ENCODE measurements at regions not wholly inside any gene's neighbourhood (a gene's known extent, or its start where the extent isn't known, plus 50 kb on each side); places are given as distances from the start of the nearest gene placed in this dataset.

DNA sequence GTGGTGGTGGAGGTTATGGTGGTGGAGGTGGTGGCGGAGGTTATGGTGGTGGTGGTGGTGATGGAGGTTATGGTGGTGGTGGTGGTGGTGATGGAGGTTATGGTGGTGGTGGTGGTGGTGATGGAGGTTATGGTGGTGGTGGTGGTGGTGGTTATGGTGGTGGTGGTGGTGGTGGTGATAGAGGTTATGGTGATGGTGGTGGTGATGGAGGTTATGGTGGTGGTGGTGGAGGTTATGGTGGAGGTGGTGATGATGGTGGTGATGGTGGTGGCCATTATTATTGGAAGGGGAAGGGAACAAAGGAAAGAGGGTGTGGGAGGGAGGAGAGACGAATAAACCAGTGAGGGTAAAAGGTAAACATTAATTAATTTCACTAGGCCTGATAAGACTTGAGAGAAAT lies 53.5 kb upstream of the TCF20 start:
- H3K36me3 ChIP-seq (ENCODE audit: control insufficient read depth, insufficient read depth, low read length) = peaks cover 11% of the 10 kb centered on the region
- H3K4me1 ChIP-seq (ENCODE audit: control insufficient read depth, insufficient read depth, low read length) = peaks cover 77% of the 10 kb centered on the region
- 0% methylated on average over 1 of the region's 2 CpGs for WGBS (ENCODE audit: insufficient coverage)
- H3K4me3 ChIP-seq (ENCODE audit: low read depth, low read length) = no peak overlapping the region
- no peak overlapping the region for H3K27ac ChIP-seq (ENCODE audit: low read depth, low read length)
- no peak for DNase-seq (ENCODE audit: low read depth in 4 of 6, low spot score in 6 of 6)
- H3K27me3 ChIP-seq (ENCODE audit: control insufficient read depth, insufficient read depth, low read length) = peaks cover 2% of the 10 kb centered on the region
- H3K9me3 ChIP-seq (ENCODE audit: control insufficient read depth, insufficient read depth, low read length) = no peaks in the 10 kb centered on the region

DNA sequence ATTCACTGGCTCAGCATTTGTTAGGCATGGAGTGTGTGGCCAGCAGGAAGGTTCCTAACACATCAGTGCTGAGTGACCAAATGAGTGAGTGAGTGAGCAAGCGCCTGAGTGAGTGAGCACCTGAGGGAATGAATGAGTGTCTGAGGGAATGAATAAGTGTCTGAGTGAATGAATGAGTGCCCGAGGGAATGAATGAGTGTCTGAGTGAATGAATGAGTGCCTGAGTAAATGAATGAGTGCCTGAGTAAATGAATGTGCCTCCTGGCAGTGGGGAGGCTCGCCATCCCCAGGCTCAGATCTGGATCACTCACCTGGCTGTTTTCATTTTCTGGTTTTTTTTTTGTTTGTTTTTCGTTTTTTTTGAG lies 52.1 kb upstream of the TCF20 start:
- Histone ChIP-seq H3K9me3 (ENCODE audit: control insufficient read depth, insufficient read depth, low read length) (no peaks in the 10 kb centered on the region), H3K36me3 (ENCODE audit: control insufficient read depth, insufficient read depth, low read length) (peaks cover 3% of the 10 kb centered on the region), H3K4me1 (ENCODE audit: control insufficient read depth, insufficient read depth, low read length) (peaks cover 80% of the 10 kb centered on the region)

DNA sequence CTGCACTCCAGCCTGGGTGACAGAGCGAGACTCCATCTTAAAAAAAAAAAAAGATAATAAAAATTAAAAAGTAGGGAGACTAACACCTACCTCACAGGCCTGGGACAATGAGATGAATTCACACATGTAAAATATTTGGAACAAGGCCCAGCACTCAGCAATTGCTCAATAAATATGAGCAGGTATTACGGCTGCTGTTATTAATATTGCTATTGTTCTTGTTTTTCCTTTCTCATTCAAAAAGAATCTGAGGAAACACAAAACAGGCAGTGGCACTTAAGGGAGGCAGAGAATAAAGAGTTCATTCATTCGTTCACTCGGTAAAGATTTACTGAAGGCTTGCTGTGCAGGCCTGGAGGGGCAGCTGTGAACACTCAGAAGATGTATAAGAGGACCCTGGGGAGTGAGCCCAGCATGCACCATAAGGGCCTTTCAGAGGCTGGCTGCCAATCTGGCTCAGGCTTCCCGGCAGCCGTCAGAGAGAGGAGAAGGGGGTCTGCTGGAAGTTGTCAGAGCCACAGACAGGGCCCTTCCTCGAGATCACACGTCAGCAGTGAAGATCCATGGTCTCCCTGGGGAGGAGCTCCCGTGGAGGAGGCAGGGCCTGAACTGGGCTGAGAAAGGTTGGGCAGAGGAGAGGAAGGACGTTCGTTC lies 51.6 kb upstream of the TCF20 start:
- peak in 2 of 6 donors; percentile 85 to 95 for DNase-seq (ENCODE audit: low read depth in 4 of 6, low spot score in 6 of 6)

More for the DNA sequence above, 52.1 kb upstream of the TCF20 start:
- DNase-seq (ENCODE audit: low read depth in 4 of 6, low spot score in 6 of 6) = no peak
- no peak overlapping the region for H3K4me3 ChIP-seq (ENCODE audit: low read depth, low read length)
- no peak overlapping the region for H3K27ac ChIP-seq (ENCODE audit: low read depth, low read length)
- WGBS (ENCODE audit: insufficient coverage) = 64% methylated on average over 3 of the region's 4 CpGs
- no peaks in the 10 kb centered on the region for H3K27me3 ChIP-seq (ENCODE audit: control insufficient read depth, insufficient read depth, low read length)

DNA sequence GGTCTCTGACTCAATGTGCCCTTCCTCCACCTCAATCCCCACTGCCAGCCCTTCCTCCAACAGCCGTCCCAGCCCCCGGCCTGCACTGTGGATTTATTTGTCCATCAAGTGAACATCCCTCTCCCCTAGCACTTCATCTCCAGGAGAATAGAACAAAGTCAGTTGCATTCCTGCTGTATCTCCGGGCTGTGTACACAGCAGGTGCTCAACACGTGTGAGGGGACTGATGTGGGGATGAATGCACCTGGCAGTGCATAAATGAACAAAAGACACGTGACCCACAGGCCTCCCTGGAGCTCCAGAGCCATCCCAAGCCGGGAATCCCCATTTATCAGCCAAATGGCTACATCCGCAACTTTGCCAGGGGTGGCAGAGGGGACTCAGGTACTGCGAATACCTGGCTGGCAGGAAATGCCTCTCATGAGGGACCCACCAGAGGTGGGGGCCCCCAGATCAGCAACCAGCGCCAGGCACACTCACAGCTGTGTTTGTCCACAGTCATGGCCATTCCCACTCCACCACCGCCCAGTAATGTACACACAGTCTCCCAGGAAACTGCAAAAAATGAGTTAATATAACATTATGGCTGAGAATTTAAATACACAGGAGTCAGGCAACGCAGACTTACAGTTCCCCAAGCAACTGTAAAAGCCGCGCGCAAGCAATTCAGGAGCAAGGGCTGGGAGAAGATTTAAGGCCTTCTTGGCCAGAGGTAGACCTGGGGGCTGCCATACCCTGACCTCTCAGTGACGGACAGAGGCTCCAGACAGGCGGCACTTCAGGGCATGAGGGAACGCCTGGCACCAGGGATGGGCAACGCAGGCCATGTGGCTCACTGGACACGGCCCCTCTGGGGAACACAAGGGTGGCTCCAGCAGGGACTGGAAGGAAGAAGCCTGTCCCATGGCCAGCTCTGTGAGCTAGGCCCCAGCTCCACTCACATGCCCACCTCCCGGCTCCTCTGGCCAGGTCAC lies 50.3 kb upstream of the TCF20 start:
- Histone ChIP-seq H3K4me1 (ENCODE audit: control insufficient read depth, insufficient read depth, low read length) (peaks cover 81% of the 10 kb centered on the region), H3K9me3 (ENCODE audit: control insufficient read depth, insufficient read depth, low read length) (no peaks in the 10 kb centered on the region), H3K4me3 (ENCODE audit: low read depth, low read length) (no peak overlapping the region), H3K27ac (ENCODE audit: low read depth, low read length) (peak overlapping the region; percentile 33), H3K27me3 (ENCODE audit: control insufficient read depth, insufficient read depth, low read length) (no peaks in the 10 kb centered on the region), H3K36me3 (ENCODE audit: control insufficient read depth, insufficient read depth, low read length) (peaks cover 3% of the 10 kb centered on the region)
- no peak for DNase-seq (ENCODE audit: low read depth in 4 of 6, low spot score in 6 of 6)
- whole genome bisulfite sequencing (ENCODE audit: insufficient coverage) = 54% methylated on average over 15 of the region's 20 CpGs

More for the DNA sequence above, 51.6 kb upstream of the TCF20 start:
- Histone ChIP-seq H3K27ac (ENCODE audit: low read depth, low read length) (no peak overlapping the region), H3K4me3 (ENCODE audit: low read depth, low read length) (no peak overlapping the region), H3K36me3 (ENCODE audit: control insufficient read depth, insufficient read depth, low read length) (peaks cover 3% of the 10 kb centered on the region), H3K9me3 (ENCODE audit: control insufficient read depth, insufficient read depth, low read length) (no peaks in the 10 kb centered on the region), H3K4me1 (ENCODE audit: control insufficient read depth, insufficient read depth, low read length) (peaks cover 82% of the 10 kb centered on the region), H3K27me3 (ENCODE audit: control insufficient read depth, insufficient read depth, low read length) (no peaks in the 10 kb centered on the region)
- 15% methylated on average over 9 of the region's 11 CpGs for WGBS (ENCODE audit: insufficient coverage)
